ENCODE measurements at regions not wholly inside any gene's neighbourhood (a gene's known extent, or its start where the extent isn't known, plus 50 kb on each side); places are given as distances from the start of the nearest gene placed in this dataset.

GRCh38 chr20:22430154-22430745 is 154.1 kb downstream of the FOXA2 start (continued):
- TF ChIP-seq ZNF609 (CRISPR knock-in tag; IDR thresholded peaks at IDR 0.05; ENCODE audit: borderline replicate concordance) (peak; percentile 57; the same call in 1 of the 2 replicates), ZNF34 (CRISPR knock-in tag; IDR thresholded peaks at IDR 0.05; ENCODE audit: borderline replicate concordance) (no peak; the same call in 1 of the 2 replicates), TERF1 (CRISPR knock-in tag; IDR thresholded peaks at IDR 0.05) (no peak), ZNF468 (CRISPR knock-in tag; IDR thresholded peaks at IDR 0.05) (no peak), ETS1 (CRISPR knock-in tag; IDR thresholded peaks at IDR 0.05) (no peak), ZMYM3 (CRISPR knock-in tag; IDR thresholded peaks at IDR 0.05) (0 out of 2 replicates have a peak, but pooled peaks have one; percentile 47), ZNF720 (CRISPR knock-in tag; IDR thresholded peaks at IDR 0.05) (no peak), ATF7-NPFF (CRISPR knock-in tag; IDR thresholded peaks at IDR 0.05; ENCODE audit: low read depth) (no peak), ZNF749 (CRISPR knock-in tag; IDR thresholded peaks at IDR 0.05; ENCODE audit: borderline replicate concordance) (no peak), ZNF263 (CRISPR knock-in tag; IDR thresholded peaks at IDR 0.05) (peak; percentile 56), MTF1 (CRISPR knock-in tag; IDR thresholded peaks at IDR 0.05) (no peak), ATF3 (CRISPR knock-in tag; IDR thresholded peaks at IDR 0.05) (no peak; the same call in 1 of the 2 replicates), SOX13 (IDR thresholded peaks at IDR 0.05) (peak; percentile 41; the same call in 1 of the 2 replicates), SOX13 (CRISPR knock-in tag; conservative IDR thresholded peaks at IDR 0.05 in 1 of 2, IDR thresholded peaks at IDR 0.05 in 1 of 2) (peak in 1 of 2 experiments; percentile 96; a peak in 2 of 4 replicates), ZNF329 (CRISPR knock-in tag; IDR thresholded peaks at IDR 0.05; ENCODE audit: low read depth) (no peak; the same call in none of the 2 replicates), HIVEP1 (CRISPR knock-in tag; IDR thresholded peaks at IDR 0.05) (peak; percentile 55; the same call in 1 of the 2 replicates), ZNF557 (CRISPR knock-in tag; IDR thresholded peaks at IDR 0.05) (no peak), E2F2 (CRISPR knock-in tag; IDR thresholded peaks at IDR 0.05; ENCODE audit: borderline replicate concordance) (no peak), ZNF549 (CRISPR knock-in tag; IDR thresholded peaks at IDR 0.05) (no peak), ZNF619 (CRISPR knock-in tag; IDR thresholded peaks at IDR 0.05) (no peak)

Data from HepG2 (cell line).